ENCODE measurements at regions not wholly inside any gene's neighbourhood (a gene's known extent, or its start where the extent isn't known, plus 50 kb on each side); places are given as distances from the start of the nearest gene placed in this dataset.

GRCh38 chr1:109818271-109818987 is 54.7 kb upstream of the EPS8L3 start (continued):
- TF ChIP-seq TEF (CRISPR knock-in tag; IDR thresholded peaks at IDR 0.05) (no peak), ZNF768 (CRISPR knock-in tag; IDR thresholded peaks at IDR 0.05) (no peak), PRDM10 (CRISPR knock-in tag; IDR thresholded peaks at IDR 0.05; ENCODE audit: low read depth) (peak; percentile 80), TBL1XR1 (IDR thresholded peaks at IDR 0.05; ENCODE audit: borderline replicate concordance, low read length, partially characterized antibody) (no peak), ZNF772 (CRISPR knock-in tag; IDR thresholded peaks at IDR 0.05) (no peak), ZBTB7A (CRISPR knock-in tag; IDR thresholded peaks at IDR 0.05) (no peak), SALL1 (CRISPR knock-in tag; IDR thresholded peaks at IDR 0.05) (0 out of 2 replicates have a peak, but pooled peaks have one; percentile 28), ZNF7 (CRISPR knock-in tag; IDR thresholded peaks at IDR 0.05) (no peak), ETV5 (CRISPR knock-in tag; IDR thresholded peaks at IDR 0.05; ENCODE audit: borderline replicate concordance) (peak; percentile 20; the same call in 1 of the 2 replicates), ZHX1 (CRISPR knock-in tag; IDR thresholded peaks at IDR 0.05; ENCODE audit: low read depth) (no peak), RBAK (CRISPR knock-in tag; IDR thresholded peaks at IDR 0.05) (0 out of 2 replicates have a peak, but pooled peaks have one; percentile 58), ZNF350 (CRISPR knock-in tag; IDR thresholded peaks at IDR 0.05; ENCODE audit: borderline replicate concordance, low read depth) (no peak), ZNF589 (CRISPR knock-in tag; conservative IDR thresholded peaks at IDR 0.05) (no peak), ZNF263 (CRISPR knock-in tag; IDR thresholded peaks at IDR 0.05) (no peak), ZBTB49 (CRISPR knock-in tag; IDR thresholded peaks at IDR 0.05; ENCODE audit: borderline replicate concordance) (no peak), HNF4A (CRISPR knock-in tag; IDR thresholded peaks at IDR 0.05) (peak; percentile 26; the same call in 1 of the 2 replicates), ZFY (CRISPR knock-in tag; IDR thresholded peaks at IDR 0.05) (no peak), NR2F1 (CRISPR knock-in tag; IDR thresholded peaks at IDR 0.05) (peak in 1 of 2 experiments; percentile 56; a peak in 2 of 4 replicates), FOSL2 (CRISPR knock-in tag; IDR thresholded peaks at IDR 0.05) (no peak), SNAI1 (CRISPR knock-in tag; IDR thresholded peaks at IDR 0.05; ENCODE audit: borderline replicate concordance) (no peak), ELF3 (CRISPR knock-in tag; IDR thresholded peaks at IDR 0.05) (0 out of 2 replicates have a peak, but pooled peaks have one; percentile 24)
